ENCODE measurements at regions not wholly inside any gene's neighbourhood (a gene's known extent, or its start where the extent isn't known, plus 50 kb on each side); places are given as distances from the start of the nearest gene placed in this dataset.
"Not testable (repeated sequence)": the region's sequence is repeated elsewhere in the genome, so short reads cannot be mapped to it uniquely, and the experiment has no call there.

- DNase-seq = no peak
These were observed 249.1 kb downstream of the DNAJB9 start for GRCh38 chr7:108818742-108819141.

GRCh38 chr7:108824840-108825580, 255.3 kb downstream of the DNAJB9 start:
- DNase-seq = peak; percentile 56

DNA sequence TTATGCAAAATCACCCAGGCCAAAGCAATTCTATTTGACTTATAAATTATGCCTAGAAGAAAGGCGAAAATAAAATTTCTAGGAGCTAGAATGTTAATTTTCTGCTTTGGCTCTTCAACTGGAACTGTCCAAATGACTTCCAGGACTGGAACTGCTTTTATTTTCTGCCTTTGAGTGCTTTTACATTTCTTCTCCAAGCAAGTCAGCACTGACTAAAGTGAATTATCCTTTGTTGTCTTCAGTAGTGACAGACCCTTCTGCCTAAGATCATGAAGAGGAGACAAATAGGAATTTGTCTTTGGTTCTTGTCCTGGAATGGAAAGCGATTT, 255.9 kb downstream of the DNAJB9 start:
- no peak for DNase-seq

- DNase-seq = no peak
These were observed 266.6 kb downstream of the DNAJB9 start for GRCh38 chr7:108836256-108836655.

DNA sequence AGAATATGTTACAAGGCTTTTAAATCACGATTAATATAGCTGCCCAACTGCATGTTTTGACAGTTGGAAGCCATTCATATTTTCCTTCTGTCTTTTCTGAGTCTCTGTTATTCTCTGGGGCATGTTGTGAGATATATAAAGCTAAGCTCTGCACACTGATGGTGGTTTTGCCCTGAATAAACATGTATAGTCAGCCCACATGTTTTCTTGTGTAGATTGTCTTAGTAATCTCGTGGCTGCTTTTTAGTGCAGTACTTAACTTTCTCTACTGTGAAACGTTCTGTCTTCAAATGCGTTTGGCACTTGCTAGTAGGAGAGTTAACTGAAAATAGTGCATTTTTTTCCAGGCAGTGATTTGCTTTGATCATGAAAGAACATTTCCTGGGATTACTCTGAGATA, 268.5 kb downstream of the DNAJB9 start:
- no peak for DNase-seq

DNA sequence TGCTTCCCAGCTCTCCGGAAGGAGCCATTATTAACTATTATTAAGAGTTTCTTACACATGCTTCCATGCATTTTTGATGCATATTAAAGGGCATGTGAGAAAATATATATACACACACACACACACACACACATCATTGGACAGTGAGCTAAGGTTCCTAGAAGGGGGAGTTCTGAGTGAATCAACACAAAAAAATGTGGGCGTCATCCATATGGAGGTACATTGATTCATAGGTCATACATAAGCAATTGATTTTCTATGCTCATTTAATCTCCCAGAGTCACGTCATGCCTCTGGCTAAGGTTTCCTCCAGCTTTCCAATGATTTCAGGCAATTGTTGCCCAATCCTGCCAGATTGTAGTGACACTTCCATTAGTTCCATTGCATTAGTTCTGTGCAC, 269.4 kb downstream of the DNAJB9 start:
- peak; percentile 35 for DNase-seq

- no peak for DNase-seq
These were observed 276.3 kb downstream of the DNAJB9 start for GRCh38 chr7:108845951-108846350.

GRCh38 chr7:108846471-108846870, 276.8 kb downstream of the DNAJB9 start:
- no peak for DNase-seq

- DNase-seq = no peak
These were observed 278.8 kb downstream of the DNAJB9 start for GRCh38 chr7:108848486-108848885.

DNA sequence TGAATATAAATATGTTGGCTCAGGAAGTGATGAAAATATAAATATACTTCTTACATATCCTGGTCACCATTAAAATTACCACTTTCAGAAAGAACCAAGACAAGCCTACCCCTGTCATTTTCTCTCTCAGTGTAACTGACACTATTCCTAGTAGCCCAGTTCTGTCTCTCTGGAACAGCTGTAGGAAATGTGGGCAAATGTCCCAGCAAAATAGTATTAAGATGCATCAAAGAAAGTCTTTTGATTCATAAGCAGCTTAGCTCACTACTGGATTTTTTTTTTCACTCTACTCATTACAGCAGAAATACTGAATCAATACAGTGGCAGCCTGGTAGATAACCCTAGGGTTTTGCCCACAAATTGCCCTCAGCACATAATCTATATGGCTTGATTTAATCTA, 290.9 kb downstream of the DNAJB9 start:
- DNase-seq = no peak

DNA sequence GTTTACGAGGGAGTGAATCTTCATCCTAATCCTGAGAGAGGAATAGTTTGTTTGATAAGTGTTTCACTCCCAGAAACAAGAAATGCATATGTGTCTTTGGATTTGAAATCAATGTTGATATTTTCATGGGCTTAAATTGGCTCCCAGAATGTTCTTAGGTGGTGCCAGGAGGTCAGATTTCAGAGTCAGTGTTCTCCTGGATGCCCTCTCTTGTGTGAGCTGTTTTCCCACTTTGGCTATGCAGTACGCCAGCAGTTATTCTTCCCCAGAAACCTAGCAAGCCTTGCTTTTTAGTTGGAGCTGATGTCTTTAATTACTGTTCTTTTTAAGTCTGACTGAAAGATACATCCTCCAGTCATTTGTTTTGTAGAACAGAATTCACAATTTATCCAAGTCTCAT, 291.4 kb downstream of the DNAJB9 start:
- DNase-seq = peak; percentile 28

- DNase-seq = no peak
These were observed 293.7 kb downstream of the DNAJB9 start for GRCh38 chr7:108863227-108863848.

- no peak for DNase-seq
These were observed 299.4 kb downstream of the DNAJB9 start for GRCh38 chr7:108869070-108869469.

DNA sequence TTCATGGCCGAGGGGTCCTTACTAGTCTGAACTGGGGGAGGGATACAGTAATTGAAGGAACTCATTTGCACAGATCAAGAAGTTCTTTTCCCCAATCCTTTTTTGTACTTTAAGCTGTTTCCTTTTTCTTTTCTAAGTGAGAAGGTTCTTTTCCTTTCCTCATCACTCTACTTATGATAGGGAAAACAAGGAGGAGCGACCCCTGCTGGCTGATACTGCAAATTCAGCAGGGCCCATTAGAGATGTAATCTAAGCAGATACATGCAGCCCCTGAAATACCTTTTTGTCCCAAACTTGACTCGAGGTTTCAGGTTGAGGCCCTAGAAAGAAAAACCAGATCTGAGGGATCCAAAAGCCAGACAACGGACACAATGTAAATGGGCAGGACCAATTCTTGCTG, 305.5 kb downstream of the DNAJB9 start:
- no peak for DNase-seq

GRCh38 chr7:108890862-108891261, 321.2 kb downstream of the DNAJB9 start:
- no peak for DNase-seq

DNA sequence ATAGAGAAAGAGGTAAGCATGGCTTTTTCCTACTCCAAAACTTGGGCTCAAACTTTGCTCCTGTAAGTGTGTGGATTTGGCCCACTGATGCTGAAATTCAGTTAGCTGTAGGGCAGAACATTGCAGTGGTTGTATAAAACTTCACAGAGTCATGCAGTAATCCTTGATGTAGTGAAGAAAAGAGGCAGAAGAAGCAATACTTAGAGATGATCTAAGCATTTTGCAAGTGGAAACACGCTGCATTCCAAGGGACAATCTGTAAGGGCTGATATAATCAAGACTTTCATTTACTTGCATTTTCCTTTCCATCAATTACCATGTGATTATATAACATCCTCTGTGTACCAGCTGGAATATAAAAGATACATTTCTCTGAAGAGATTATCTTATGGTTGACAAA, 338.8 kb downstream of the DNAJB9 start:
- DNase-seq = no peak

DNA sequence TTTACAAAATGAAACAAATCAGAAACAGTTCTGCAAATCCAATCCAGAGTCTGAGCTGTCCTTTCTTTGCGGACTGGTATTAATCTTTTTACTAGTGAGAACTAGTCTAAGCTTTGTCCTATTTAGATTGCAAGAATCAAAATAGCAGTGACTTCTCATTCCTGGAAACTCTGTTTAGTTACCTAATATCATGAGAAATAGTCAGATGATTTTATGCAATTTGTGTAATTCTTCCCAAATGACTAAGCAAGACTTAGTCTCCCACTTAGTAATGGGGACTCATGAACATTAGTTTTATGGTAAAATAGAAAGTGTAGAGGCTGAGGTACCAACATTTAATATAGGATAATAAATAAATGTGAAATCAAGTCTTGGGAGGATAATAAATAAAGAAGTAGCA, 341.3 kb downstream of the DNAJB9 start:
- no peak for DNase-seq

DNA sequence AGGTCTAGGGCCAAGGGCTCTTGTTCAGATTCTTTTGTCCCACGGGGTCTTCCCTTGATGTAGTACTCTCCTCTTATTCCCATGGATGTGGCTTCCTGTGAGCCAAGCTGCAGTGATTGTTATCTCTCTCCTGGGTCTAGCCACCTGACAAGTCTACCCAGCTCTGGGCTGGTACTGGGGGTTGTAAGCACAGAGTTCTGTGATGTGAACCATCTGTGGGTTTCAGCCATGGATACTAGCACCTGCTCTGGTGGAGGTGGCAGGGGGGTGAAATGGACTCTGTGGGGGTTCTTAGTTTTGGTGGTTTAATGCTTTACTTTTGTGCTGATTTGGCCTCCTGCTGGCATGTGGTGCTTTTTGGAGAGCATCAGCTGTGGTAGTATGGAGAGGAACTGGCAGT, 350.8 kb downstream of the DNAJB9 start:
- DNase-seq = no peak

GRCh38 chr7:108943048-108943447, 373.4 kb downstream of the DNAJB9 start:
- not testable (repeated sequence) for DNase-seq

DNA sequence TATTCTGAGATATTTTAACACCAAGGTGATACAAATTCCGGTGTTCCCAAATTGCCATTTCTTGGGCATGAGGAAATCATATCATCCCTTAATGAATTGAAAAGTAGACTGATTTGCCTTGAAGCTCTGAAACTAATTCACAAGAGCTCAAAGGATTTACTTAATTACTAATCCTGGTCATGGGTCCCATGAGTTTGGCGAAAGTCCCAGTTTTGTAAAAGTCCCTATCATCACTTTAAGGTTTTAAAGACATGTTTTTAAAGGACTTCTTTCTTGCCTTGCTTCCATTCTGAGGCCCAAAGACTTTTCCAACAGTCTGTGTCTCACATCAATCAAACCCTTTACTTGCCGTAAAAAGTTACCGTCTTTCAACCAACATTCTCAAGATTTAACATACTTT, 377.9 kb downstream of the DNAJB9 start:
- DNase-seq = no peak

- DNase-seq = peak; percentile 57
These were observed 402.3 kb downstream of the DNAJB9 start for GRCh38 chr7:108972004-108972403.

- DNase-seq = no peak
These were observed 403.4 kb downstream of the DNAJB9 start for GRCh38 chr7:108973075-108973474.

- no peak for DNase-seq
These were observed 405.0 kb downstream of the DNAJB9 start for GRCh38 chr7:108974641-108975040.

DNA sequence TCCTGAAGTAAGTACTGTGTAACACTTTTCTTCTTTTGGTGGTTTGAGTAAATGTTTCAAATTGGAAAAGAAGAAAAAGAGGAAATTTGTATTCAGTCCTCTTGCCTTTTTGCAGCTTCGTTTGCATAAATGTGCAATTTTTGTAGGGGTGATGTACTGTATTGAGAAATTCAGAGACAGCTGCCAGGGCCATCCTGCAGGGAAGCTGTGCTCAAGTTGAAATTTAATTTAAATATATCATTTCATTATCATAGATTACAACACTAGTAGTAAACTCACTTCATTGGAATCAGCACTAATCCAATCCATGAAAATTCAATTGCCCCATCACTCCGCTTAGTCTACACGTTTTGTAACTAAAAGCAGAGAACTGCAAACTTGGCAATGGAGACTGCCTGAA, 415.4 kb downstream of the DNAJB9 start:
- DNase-seq = no peak

DNA sequence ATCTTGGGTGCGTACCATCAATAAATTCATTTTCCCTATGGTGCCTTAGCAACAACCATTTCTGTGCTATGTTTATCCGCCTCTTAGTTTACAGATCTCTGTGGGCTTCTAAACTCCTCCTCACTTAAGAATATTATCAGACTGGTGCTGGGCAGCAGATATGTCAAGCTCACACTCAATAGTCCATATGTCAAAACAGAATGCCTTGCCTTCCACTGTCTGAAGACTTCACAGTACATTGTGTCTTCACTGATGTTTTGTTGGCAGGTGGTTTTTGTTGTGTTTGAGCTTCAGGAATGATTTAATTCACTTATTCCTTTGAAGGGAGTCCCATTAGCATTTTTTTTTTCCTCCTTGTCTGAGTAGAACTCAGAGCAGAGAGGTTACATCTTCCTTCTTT, 419.6 kb downstream of the DNAJB9 start:
- no peak for DNase-seq

Data from right hindlimb (tissue), 1 donor.